ENCODE measurements at regions not wholly inside any gene's neighbourhood (a gene's known extent, or its start where the extent isn't known, plus 50 kb on each side); places are given as distances from the start of the nearest gene placed in this dataset.
"Not testable (repeated sequence)": the region's sequence is repeated elsewhere in the genome, so short reads cannot be mapped to it uniquely, and the experiment has no call there.

DNA sequence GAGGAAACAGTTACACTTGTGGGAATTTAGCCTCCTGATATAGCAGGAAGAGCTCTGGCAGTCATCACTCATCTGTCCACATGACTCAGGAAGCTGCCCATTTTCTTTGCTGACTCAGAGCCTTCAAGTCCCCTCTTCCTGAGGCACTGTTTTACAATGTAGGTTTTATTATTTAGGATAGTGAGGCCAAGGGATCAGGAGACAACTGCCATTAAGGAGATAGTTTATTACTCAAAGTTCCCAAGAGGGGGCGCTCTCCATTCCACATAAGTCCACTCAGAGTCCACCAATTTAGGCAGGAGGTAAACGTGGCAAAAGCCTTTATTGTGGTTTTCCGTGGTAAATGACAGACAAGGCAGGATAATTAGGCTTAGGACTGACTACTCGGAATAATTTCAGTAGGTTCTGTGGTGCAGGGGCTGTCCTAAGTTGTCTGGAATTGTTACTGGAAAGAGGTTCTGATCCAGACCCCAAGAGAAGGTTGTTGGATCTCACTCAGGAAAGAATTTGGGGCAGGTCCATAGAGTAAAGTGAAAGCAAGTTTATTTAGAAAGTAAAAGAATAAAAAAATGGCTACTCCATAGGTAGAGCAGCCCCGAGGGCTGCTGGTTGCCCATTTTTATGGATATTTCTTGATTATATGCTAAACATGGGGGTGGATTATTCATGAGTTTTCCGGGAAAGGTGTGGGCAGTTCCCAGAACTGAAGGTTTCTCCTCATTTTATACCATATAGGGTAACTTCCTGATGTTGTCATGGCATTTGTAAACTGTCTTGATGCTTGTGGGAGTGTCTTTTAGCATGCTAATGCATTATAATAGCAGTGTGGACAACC is 96.0 kb upstream of the RAB40AL start:
- peak; percentile 17 for TF ChIP-seq CTCF (IDR thresholded peaks at IDR 0.05; ENCODE audit: low read depth, low read length)
- no peak for DNase-seq (ENCODE audit: extremely low read depth, low read depth)

DNA sequence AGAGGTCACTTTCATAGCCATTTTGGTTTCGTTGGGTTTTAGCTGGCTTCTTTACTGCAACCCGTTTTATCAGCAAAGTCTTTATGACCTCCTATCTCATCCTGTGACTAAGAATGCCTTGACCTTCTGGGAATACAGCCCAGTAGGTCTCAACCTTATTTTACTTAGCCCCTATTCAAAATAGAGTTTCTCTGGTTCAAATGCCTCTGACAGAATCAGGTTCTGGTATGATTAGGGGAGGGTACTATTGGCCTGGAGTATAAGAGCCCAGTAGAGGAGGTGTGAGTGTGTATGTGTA is 95.4 kb upstream of the RAB40AL start:
- TF ChIP-seq CTCF (IDR thresholded peaks at IDR 0.05; ENCODE audit: low read depth, low read length), result no peak
- DNase-seq (ENCODE audit: extremely low read depth, low read depth), result no peak

GRCh38 chrX:102845020-102845419 is 92.1 kb upstream of the RAB40AL start:
- TF ChIP-seq CTCF (IDR thresholded peaks at IDR 0.05; ENCODE audit: low read depth, low read length), result no peak
- no peak for DNase-seq (ENCODE audit: extremely low read depth, low read depth)

- no peak for DNase-seq (ENCODE audit: extremely low read depth, low read depth)
- no peak for TF ChIP-seq CTCF (IDR thresholded peaks at IDR 0.05; ENCODE audit: low read depth, low read length)
Measured at GRCh38 chrX:102846544-102847236, 90.4 kb upstream of the RAB40AL start.

GRCh38 chrX:102847362-102847761 is 89.7 kb upstream of the RAB40AL start:
- TF ChIP-seq CTCF (IDR thresholded peaks at IDR 0.05; ENCODE audit: low read depth, low read length), result no peak

DNA sequence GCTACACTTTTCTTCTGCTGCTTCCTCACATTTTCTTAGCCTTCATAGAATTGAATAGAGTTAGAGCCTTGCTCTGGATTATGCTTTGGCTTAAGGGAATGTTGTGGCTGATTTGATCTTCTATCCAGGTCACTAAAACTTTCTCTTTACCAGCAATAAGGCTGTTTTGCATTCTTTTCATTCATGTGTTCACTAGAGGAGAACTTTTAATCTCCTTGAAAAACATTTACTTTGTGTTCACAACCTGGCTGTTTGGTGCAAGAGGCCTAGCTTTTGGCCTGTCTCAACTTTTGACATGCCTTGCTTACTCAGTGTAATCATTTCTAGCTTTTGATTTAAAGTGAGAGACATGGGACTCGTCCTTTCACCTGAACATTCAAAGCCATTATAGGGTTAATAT is 87.7 kb upstream of the RAB40AL start:
- no peak for TF ChIP-seq CTCF (IDR thresholded peaks at IDR 0.05; ENCODE audit: low read depth, low read length)
- DNase-seq (ENCODE audit: extremely low read depth, low read depth), result no peak

More at GRCh38 chrX:102847362-102847761, 89.7 kb upstream of the RAB40AL start:
- DNase-seq (ENCODE audit: extremely low read depth, low read depth), result no peak

- DNase-seq (ENCODE audit: extremely low read depth, low read depth), result not testable (repeated sequence)
Measured at GRCh38 chrX:102858826-102859549, 78.1 kb upstream of the RAB40AL start.
